Neuron (in vitro differentiated cells): ENCODE measurements at regions not wholly inside any gene's neighbourhood (a gene's known extent, or its start where the extent isn't known, plus 50 kb on each side); places are given as distances from the start of the nearest gene placed in this dataset.

Experiments used
- H2AFZ ChIP-seq: one replicate; pipeline ENCODE4 v1.6.1; 2013; ENCODE audit warnings: low read depth, mild to moderate bottlenecking, inconsistent platforms, low read length, moderate library complexity
- H3K27me3 ChIP-seq: one replicate; pipeline ENCODE4 v1.6.1; 2013; ENCODE audit warnings: low read length; ENCODE audit not compliant: insufficient read depth
- H3K36me3 ChIP-seq: one replicate; pipeline ENCODE4 v1.6.1; 2013; ENCODE audit warnings: low read length; ENCODE audit not compliant: insufficient read depth
- H3K4me1 ChIP-seq: one replicate; pipeline ENCODE4 v1.6.1; 2013; ENCODE audit warnings: low read length; ENCODE audit not compliant: insufficient read depth
- H3K4me3 ChIP-seq: 2 replicates; pipeline ENCODE4 v1.5.1; 2013; ENCODE audit warnings: mild to moderate bottlenecking, low read length, moderate library complexity
- H3K9me3 ChIP-seq: one replicate; pipeline ENCODE4 v1.6.1; 2013; ENCODE audit warnings: low read length

DNA sequence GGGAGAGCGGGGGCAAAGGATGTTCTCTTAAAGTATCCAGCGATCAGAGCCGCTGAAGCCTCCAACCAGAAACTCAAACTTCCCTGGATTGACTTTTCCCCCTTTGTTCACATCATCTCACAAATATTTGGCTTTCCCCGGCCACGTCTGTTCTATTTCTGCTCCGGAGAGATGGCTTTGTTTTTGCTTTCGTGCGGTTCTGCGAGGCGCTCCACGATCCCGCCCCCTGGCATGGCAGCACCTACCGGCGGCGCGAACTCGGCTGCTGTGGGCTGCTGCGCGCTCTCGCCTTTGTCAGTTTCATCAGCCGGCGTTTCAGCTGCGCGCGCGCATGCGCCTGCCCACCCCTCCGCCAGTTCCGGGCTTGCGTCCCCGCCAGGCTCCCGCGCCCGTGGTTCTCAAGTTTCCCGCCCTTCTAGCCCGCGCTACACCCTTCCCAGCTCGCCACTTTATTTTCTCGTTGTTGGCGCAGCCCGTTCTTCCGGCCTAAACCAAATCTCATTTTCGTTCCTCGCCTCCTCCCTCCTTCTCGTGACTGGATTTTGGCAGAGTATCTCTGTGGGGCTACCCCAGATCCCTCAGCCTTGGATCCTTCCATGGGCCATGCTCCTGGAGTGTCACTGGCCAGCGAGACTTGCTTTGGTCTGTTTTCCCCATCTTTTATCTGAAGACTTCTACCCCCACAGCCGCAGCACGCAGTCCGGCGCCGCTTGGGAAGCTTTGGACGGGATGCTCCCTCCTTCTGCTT, 98.0 kb downstream of the INSIG2 start:
- Histone ChIP-seq H3K4me1 (peaks cover 3% of the 10 kb centered on the region), H2AFZ (peak overlapping the region; percentile 75), H3K9me3 (no peaks in the 10 kb centered on the region), H3K4me3 (peak overlapping the region; percentile 62), H3K27me3 (peaks cover 5% of the 10 kb centered on the region), H3K36me3 (no peaks in the 10 kb centered on the region)

DNA sequence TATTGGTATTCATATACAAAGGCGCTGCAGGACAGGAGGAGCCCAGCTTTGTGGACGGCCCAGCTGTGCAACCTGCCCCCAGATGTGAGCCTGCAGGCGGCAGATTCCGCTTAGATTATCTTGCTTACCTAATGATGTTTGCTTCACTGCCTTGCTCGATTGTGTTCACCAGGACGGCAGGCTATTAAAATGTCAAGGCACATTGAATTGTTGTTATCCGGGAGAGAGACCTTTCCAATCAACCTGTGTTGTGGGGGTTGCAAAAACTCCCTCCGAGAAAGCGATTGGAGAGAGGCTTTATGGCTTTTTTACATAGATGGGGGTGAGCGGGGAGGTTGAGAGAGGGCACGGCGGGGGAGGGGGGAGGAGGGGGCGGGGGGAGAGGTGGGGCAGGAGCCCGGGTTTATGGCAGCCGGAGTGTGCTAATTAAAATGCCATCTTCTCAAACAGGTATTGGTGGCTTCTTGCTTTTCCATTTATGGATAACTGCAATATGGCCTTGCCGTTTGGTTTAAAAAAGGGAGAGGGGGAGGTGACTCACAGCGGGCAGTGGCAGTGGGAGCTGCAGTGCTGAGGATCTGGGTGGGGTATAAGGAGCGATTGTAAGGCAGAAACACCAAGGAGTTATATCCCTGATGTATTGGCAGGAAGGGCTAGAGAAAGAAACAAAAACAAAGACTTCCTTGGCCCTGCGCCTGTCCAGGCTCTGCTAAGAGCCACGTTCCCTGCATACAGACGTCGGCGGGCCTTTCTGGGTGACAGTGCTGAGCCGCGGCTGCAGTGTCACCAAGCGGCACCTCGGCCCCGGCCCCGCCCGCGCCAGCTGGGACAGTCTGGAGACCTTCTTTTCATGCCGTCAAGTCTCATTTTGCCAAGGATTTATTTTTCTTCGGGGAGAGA, 97.2 kb downstream of the INSIG2 start:
- Histone ChIP-seq H3K4me3 (peak overlapping the region; percentile 62), H3K9me3 (no peaks in the 10 kb centered on the region), H3K4me1 (peaks cover 3% of the 10 kb centered on the region), H3K27me3 (peaks cover 5% of the 10 kb centered on the region), H2AFZ (peak overlapping the region; percentile 75), H3K36me3 (no peaks in the 10 kb centered on the region)

DNA sequence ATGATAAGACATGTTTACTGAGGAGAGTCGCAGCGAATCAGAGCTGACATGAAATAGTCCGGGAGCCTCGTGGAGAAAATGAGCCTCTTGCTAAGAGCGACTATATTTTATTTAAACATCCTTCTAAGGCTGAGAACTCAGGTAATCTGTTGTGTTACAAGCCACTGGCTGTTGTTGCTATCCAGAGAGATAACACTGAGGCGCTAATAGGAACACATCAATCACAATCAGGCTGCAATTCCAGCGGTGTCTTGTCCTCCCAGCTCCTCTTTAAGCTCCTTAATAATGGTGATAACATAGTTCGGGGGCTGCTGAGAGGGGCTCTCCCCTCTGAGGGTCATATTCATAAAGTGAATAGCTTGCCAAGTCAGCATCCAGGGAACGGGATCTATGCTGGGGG, 95.1 kb downstream of the INSIG2 start:
- H3K9me3 ChIP-seq = no peaks in the 10 kb centered on the region
- H3K4me3 ChIP-seq = no peak overlapping the region
- H3K4me1 ChIP-seq = peaks cover 3% of the 10 kb centered on the region
- H3K36me3 ChIP-seq = no peaks in the 10 kb centered on the region
- peaks cover 6% of the 10 kb centered on the region for H3K27me3 ChIP-seq
- H2AFZ ChIP-seq = no peak overlapping the region

DNA sequence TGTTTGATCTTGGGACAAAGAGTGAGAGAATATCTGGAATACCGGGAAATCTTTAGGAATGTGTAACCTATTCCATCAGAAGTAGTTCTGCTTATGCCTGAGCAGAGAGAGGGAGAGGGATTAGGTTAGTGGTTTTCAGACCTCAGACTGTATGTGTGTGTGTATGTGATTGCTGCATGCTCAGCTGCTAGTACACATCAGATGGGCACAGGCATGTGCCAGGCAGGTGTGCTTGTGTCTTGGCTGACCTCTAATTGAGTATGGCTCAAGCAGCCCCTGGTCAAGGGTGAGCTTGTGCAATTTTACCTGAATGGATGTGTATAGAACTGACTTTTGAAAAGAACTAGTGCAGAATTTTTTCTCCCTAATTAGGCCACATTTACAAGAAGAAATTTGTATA, 91.2 kb downstream of the INSIG2 start:
- H3K9me3 ChIP-seq = no peaks in the 10 kb centered on the region
- no peak overlapping the region for H2AFZ ChIP-seq
- no peaks in the 10 kb centered on the region for H3K4me1 ChIP-seq
- H3K27me3 ChIP-seq = peaks cover 15% of the 10 kb centered on the region
- no peak overlapping the region for H3K4me3 ChIP-seq
- H3K36me3 ChIP-seq = no peaks in the 10 kb centered on the region

DNA sequence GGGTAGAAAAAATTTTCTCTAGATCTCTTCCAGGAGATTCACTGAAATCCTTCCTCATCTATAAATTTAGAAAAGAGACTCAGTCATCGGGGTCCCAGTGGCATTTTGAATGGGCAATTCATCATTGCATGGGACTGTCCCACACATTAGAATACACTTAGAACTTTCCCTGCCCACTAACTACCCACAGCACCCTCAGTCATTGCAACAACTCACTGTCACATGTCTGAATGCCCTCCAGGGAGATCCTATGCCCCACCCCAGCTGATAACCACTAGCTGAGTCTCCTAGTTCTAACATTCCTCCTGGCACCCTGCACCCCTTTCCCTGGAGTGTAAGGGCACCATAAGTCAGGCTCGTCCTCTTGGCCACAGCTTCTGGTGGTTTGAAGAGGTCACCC, 89.6 kb downstream of the INSIG2 start:
- no peak overlapping the region for H3K4me3 ChIP-seq
- H3K27me3 ChIP-seq = peaks cover 15% of the 10 kb centered on the region
- H2AFZ ChIP-seq = no peak overlapping the region
- no peaks in the 10 kb centered on the region for H3K4me1 ChIP-seq
- no peaks in the 10 kb centered on the region for H3K36me3 ChIP-seq
- no peaks in the 10 kb centered on the region for H3K9me3 ChIP-seq

DNA sequence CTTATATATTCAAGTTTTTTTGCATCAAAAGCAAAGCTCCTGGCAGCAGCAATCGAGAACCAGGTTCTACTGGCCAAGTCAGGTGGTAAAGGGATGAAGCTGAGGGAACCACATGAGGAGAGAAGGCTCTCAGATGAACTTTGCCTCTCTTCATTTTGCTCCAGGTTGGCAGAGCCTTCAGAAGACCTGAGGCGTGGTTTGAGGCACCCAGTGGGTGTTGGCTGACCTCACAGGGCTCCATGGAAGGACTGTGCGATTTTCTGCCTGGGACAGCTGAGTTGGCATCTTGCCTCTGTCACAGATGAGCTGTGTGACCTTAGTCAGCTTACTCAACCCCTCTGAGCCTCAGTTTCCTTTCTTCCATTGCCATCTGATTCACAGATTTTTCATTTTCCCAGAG, 89.0 kb downstream of the INSIG2 start:
- Histone ChIP-seq H3K9me3 (no peaks in the 10 kb centered on the region), H3K27me3 (peaks cover 15% of the 10 kb centered on the region), H3K36me3 (no peaks in the 10 kb centered on the region), H3K4me3 (no peak overlapping the region), H3K4me1 (no peaks in the 10 kb centered on the region), H2AFZ (no peak overlapping the region)

DNA sequence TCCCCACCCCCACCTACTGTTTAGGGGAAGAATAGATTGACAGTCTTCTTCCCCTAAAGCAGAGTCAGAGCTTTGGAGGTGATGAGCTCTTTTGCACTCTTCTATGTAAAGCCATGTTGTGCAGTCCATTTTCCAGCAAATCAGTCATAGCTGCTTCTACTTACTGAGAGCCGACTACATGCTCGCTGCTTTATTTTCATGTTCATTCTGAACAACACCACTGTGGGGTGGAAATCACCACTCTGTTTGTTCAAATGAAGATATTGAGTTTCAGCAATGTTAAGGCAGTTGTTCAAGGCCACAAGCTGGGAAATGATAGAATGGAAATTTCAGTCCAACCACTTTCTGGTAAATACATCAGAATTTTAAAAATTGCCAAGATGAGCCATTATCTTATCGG, 88.3 kb downstream of the INSIG2 start:
- Histone ChIP-seq H3K27me3 (peaks cover 15% of the 10 kb centered on the region), H3K4me3 (no peak overlapping the region), H3K36me3 (no peaks in the 10 kb centered on the region), H3K9me3 (no peaks in the 10 kb centered on the region), H2AFZ (no peak overlapping the region), H3K4me1 (no peaks in the 10 kb centered on the region)

DNA sequence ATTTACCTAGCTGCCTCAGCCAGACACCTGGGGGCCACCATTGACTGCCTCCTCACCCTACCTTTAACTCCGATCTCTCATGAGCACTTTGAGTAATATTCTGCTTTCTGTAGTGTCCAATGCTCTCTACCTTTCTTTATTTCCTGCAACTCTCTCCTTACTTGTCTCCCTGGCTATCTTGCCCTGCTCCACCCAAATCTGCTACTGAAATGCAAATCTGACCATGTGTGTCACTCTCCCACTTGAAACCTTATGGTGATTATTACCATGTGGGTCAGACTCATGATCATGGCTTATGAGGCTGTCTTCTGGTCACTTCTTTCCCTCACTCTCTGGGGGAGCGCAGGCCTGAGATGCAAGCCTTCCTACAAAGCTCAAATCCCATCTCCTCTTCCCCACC, 83.3 kb downstream of the INSIG2 start:
- Histone ChIP-seq H3K4me1 (no peaks in the 10 kb centered on the region), H2AFZ (no peak overlapping the region), H3K4me3 (no peak overlapping the region), H3K36me3 (no peaks in the 10 kb centered on the region), H3K9me3 (no peaks in the 10 kb centered on the region), H3K27me3 (peaks cover 9% of the 10 kb centered on the region)

DNA sequence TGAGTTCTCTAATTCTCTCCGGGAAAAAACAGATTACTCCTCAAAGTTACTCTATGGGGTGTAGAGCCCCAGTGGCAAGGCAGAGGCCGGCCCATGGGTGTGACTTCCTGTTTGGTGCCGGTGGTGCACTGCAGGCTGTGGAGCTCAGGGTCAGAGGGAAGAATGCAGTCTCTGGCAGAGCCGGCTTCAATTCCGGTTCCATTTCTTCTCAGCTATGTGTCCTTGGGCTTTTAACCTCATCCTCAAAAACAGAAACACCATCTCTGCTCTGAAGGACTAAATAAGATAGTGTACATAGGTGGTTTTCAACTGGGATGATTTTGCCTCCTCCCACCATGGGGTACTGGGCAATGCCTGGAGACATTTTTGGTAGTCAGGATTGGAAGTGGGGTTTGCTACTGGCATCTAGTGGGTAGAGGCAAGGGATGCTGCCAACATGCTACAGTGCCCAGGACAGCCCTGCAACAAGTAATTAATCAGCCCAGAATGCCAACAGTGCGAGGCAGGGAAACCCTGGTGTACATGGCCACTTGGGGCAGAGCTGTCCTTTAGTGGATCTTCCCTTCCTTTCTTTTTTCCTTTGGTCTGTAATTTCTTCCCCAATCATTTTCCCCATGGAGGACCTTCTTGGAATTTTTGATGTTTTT, 81.2 kb downstream of the INSIG2 start:
- H3K9me3 ChIP-seq = no peaks in the 10 kb centered on the region
- H3K36me3 ChIP-seq = no peaks in the 10 kb centered on the region
- H3K4me3 ChIP-seq = no peak overlapping the region
- H2AFZ ChIP-seq = no peak overlapping the region
- H3K4me1 ChIP-seq = no peaks in the 10 kb centered on the region
- H3K27me3 ChIP-seq = no peaks in the 10 kb centered on the region

DNA sequence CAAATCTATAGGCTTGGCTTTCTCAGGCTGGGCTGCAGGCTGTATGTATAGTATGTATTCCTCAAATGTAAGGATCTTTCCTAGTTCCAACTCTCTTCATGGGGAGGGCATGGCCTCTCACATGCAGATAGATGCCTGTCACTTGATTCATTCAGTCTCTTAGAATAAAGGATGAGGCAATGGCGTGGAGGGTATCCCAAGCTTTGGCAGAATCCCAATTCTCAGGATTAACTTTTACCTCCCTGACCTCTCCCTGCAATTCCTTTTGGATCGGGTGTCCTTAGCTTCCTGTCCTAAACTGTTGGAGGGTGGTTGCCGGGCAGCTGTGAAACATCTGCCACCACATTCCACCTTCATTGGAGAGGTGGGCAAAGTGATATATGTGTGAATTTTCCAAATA, 80.3 kb downstream of the INSIG2 start:
- Histone ChIP-seq H3K4me1 (no peaks in the 10 kb centered on the region), H3K9me3 (no peaks in the 10 kb centered on the region), H3K36me3 (no peaks in the 10 kb centered on the region), H2AFZ (no peak overlapping the region), H3K27me3 (no peaks in the 10 kb centered on the region), H3K4me3 (no peak overlapping the region)

DNA sequence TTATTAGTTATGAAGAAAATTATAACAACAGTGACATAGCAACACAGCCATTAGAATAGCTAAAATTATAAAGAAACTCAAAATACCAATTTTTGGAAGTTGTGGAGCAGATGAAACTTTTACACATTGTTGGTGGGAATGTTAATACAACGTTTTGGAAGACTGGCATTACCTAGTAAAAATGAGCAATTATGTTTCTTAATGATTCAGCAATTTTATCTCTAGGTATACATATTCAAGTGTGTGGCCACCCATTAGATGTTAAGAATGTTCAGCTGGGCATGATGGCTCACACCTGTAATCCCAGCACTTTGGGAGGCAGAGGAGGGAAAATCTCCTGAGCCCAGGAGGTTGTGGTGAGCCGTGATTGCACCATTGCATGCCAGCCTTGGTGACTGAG, 78.8 kb downstream of the INSIG2 start:
- no peaks in the 10 kb centered on the region for H3K4me1 ChIP-seq
- no peak overlapping the region for H3K4me3 ChIP-seq
- H3K36me3 ChIP-seq = no peaks in the 10 kb centered on the region
- no peaks in the 10 kb centered on the region for H3K27me3 ChIP-seq
- no peaks in the 10 kb centered on the region for H3K9me3 ChIP-seq
- H2AFZ ChIP-seq = no peak overlapping the region

DNA sequence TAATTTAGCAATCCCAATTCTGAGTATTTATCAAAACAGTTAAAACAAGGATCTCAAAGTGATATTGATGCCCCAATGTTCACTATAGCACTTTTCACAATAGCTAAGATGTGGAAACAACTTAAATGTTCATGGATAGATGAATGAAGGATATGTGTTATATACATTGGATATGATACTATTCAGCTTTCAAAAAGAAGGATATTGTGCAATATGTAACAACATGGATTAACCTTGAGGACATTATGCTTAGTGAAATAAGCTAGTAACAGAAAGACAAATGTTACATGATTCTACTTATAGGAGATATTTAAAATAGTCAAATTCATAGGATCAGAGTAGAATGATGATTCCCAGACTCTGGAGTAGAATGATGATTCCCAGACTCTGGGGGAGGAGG, 78.0 kb downstream of the INSIG2 start:
- Histone ChIP-seq H3K9me3 (no peaks in the 10 kb centered on the region), H3K4me3 (no peak overlapping the region), H3K4me1 (no peaks in the 10 kb centered on the region), H2AFZ (no peak overlapping the region), H3K27me3 (no peaks in the 10 kb centered on the region), H3K36me3 (no peaks in the 10 kb centered on the region)

DNA sequence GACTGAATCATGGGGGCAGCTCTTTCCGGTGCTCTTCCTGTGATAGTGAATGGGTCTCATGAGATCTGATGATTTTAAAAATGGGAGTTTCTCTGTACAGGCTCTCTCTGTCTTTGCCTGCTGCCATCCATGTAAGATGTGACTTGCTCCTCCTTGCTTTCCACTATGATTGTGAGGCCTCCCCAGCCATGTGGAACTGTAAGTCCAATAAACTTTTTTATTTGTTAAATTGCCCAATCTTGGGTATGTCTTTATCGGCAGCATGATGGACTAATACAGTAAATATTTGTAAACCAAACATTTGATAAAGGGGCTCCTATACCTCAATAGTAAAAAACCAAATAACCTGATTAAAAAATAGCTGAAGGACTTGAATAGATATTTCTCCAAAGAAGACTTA, 77.3 kb downstream of the INSIG2 start:
- H3K27me3 ChIP-seq = no peaks in the 10 kb centered on the region
- H3K4me3 ChIP-seq = no peak overlapping the region
- H2AFZ ChIP-seq = no peak overlapping the region
- no peaks in the 10 kb centered on the region for H3K36me3 ChIP-seq
- H3K9me3 ChIP-seq = no peaks in the 10 kb centered on the region
- no peaks in the 10 kb centered on the region for H3K4me1 ChIP-seq
